Neural crest cell (in vitro differentiated cells): ENCODE measurements at regions not wholly inside any gene's neighbourhood (a gene's known extent, or its start where the extent isn't known, plus 50 kb on each side); places are given as distances from the start of the nearest gene placed in this dataset.

ENCODE experiments used
- DNase-seq: peaks from one replicate; pipeline ENCODE4 v3.0.0; 2021; ENCODE audit warnings: low read depth, mixed read lengths, low spot score
- H3K27ac Mint-ChIP-seq: one replicate; pipeline ENCODE4 v1.8.0; 2021; ENCODE audit warnings: mild to moderate bottlenecking, mixed read lengths; ENCODE audit not compliant: unreplicated experiment
- H3K27me3 Mint-ChIP-seq: 2 replicates; pipeline ENCODE4 v1.8.0; 2021; ENCODE audit warnings: low read depth, mild to moderate bottlenecking, mixed read lengths
- H3K36me3 Mint-ChIP-seq: 2 replicates; pipeline ENCODE4 v1.8.0; 2021; ENCODE audit warnings: low read depth, mild to moderate bottlenecking, mixed read lengths
- H3K4me1 Mint-ChIP-seq: 2 replicates; pipeline ENCODE4 v1.8.0; 2021; ENCODE audit warnings: mixed read lengths
- H3K4me3 Mint-ChIP-seq: one replicate; pipeline ENCODE4 v1.8.0; 2021; ENCODE audit warnings: mild to moderate bottlenecking, mixed read lengths
- H3K9me3 Mint-ChIP-seq: 2 replicates; pipeline ENCODE4 v1.8.0; 2021; ENCODE audit warnings: mixed read lengths
- TF ChIP-seq, protein P1 (sequence below): fragments of 200-600 bp; sonication (generic); conservative IDR thresholded peaks from 2 replicates; pipeline ENCODE4 v1.5.0; 2021; ENCODE audit warnings: antibody characterized with exemption, mild to moderate bottlenecking

DNA sequence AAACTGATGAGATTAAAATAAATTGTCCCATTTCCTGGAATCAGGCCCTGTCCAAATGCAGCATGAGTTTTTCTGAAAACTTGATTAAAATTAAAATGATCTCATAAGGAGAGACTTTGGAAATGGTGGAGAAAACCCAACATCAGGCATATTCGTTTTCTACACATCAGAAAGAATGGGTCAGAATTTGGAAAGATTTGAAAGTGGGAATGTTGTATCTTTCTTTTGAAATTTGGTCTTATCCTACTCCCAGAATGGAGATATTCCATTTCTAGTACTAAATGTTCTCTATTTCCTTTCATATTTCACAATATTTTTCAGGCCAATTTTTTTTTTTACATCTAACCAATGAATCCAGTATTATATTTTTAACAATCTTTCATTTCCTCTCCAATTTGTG lies 223.9 kb upstream of the RXFP2 start:
- Mint-ChIP-seq H3K9me3 (no peaks in the 10 kb centered on the region), H3K36me3 (no peaks in the 10 kb centered on the region), H3K4me3 (no peak overlapping the region), H3K27ac (no peak overlapping the region), H3K4me1 (no peaks in the 10 kb centered on the region), H3K27me3 (peaks cover 3% of the 10 kb centered on the region)
- TF ChIP-seq, protein P1, sequence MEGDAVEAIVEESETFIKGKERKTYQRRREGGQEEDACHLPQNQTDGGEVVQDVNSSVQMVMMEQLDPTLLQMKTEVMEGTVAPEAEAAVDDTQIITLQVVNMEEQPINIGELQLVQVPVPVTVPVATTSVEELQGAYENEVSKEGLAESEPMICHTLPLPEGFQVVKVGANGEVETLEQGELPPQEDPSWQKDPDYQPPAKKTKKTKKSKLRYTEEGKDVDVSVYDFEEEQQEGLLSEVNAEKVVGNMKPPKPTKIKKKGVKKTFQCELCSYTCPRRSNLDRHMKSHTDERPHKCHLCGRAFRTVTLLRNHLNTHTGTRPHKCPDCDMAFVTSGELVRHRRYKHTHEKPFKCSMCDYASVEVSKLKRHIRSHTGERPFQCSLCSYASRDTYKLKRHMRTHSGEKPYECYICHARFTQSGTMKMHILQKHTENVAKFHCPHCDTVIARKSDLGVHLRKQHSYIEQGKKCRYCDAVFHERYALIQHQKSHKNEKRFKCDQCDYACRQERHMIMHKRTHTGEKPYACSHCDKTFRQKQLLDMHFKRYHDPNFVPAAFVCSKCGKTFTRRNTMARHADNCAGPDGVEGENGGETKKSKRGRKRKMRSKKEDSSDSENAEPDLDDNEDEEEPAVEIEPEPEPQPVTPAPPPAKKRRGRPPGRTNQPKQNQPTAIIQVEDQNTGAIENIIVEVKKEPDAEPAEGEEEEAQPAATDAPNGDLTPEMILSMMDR, result no peak
- no peak for DNase-seq

DNA sequence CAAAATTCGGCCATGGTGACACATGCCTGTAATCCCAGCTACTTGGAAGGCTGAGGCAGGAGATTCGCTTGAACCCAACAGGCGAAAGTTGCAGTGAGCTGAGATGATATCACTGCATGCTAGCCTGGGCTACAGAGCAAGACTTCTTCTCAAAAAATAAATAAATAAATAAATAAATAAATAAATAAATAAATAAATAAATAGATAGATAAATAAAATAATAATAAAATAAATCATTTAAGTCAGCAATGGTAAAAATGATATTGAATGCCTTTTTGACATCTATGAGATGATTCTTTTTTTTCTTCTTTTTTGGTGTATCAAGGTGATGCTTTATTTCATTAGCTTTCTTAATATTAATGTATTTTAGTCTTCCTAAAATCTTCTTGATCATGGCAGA lies 221.7 kb upstream of the RXFP2 start:
- H3K4me3 Mint-ChIP-seq, result no peak overlapping the region
- no peaks in the 10 kb centered on the region for H3K36me3 Mint-ChIP-seq
- H3K27ac Mint-ChIP-seq, result no peak overlapping the region
- peaks cover 3% of the 10 kb centered on the region for H3K27me3 Mint-ChIP-seq
- H3K4me1 Mint-ChIP-seq, result no peaks in the 10 kb centered on the region
- TF ChIP-seq, protein P1, result no peak
- DNase-seq, result no peak
- no peaks in the 10 kb centered on the region for H3K9me3 Mint-ChIP-seq

DNA sequence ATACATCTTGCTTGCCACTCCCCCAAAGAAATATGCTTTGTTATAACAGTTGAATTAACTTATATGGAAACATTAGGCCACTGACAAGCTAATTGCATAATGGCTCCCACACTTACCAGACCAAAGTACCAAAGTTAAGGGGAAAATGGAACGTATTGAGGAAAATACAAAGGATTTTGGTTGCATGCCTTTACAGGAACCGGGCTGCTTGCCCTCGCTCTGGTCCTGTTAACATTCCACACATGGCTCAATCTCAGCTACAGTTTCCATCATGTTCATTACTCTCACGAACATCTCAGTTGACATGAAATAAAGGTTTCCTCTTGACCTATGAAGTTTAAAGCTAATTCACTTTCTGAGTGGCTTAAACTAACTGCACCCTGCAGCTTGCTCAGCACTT lies 220.7 kb upstream of the RXFP2 start:
- Mint-ChIP-seq H3K9me3 (no peaks in the 10 kb centered on the region), H3K27me3 (no peaks in the 10 kb centered on the region), H3K4me3 (no peak overlapping the region), H3K36me3 (no peaks in the 10 kb centered on the region), H3K4me1 (no peaks in the 10 kb centered on the region), H3K27ac (no peak overlapping the region)
- no peak for DNase-seq
- TF ChIP-seq, protein P1, result no peak

DNA sequence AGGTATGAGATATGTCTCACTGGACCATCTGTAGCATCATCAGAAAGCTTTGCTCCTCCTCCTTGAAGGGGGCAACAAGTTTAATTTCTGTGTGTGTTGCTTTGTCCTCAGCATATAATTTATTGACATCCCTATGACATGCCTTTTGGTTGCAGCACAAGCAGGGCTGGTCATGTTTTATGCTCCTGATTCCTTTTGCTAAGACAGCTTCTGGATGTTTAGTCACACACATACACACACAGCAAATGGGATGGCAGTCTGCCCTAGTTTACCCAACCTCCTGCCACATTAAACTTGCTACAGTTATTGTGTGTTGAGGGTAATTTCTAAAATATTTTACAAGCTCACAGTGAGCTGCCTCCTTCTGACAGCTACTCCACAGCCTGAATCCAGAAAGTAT lies 217.9 kb upstream of the RXFP2 start:
- Mint-ChIP-seq H3K36me3 (peaks cover 2% of the 10 kb centered on the region), H3K27ac (no peak overlapping the region), H3K4me1 (no peaks in the 10 kb centered on the region), H3K9me3 (peaks cover 3% of the 10 kb centered on the region), H3K4me3 (no peak overlapping the region), H3K27me3 (no peaks in the 10 kb centered on the region)
- TF ChIP-seq, protein P1, result no peak
- DNase-seq, result no peak

DNA sequence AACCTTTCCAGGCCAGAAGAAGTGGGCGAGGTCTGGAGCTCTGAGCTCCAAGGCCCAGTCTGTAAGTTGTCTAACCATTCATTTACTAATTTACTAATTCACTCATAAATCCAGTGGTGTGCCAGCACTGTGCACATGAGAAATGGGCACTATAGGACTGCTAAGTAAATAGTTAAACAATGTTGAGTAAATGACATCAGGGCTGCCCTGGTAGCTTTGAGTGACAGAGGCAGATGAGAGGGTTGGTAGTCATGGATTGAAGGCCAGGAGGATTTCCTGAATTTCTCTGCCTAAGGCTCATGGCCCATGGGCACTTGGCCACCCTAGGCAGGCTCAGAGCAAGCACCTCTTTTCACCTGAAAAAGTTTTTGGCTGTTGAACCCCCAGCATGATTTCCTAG lies 216.9 kb upstream of the RXFP2 start:
- Mint-ChIP-seq H3K36me3 (peaks cover 2% of the 10 kb centered on the region), H3K4me3 (no peak overlapping the region), H3K27me3 (no peaks in the 10 kb centered on the region), H3K9me3 (peaks cover 3% of the 10 kb centered on the region), H3K4me1 (no peaks in the 10 kb centered on the region), H3K27ac (no peak overlapping the region)
- DNase-seq, result no peak
- TF ChIP-seq, protein P1, result no peak

DNA sequence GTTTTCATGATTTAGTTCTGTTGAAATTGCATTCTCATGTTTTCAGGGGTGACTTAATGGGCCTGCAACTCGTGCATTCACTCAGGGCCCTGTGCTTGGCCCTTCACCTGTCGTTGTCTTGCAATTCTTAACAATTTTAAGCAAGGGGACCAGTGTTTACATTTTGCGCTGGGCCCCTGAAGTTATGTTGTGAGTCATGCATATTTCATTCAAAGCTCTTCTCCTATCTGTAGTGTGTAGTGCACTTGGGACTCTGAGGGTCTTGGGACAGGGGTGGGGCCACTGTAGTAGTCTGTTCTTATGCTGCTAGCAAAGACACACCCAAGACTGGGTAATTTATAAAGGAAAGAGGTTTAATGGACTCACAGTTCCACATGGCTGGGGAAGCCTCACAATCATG lies 211.2 kb upstream of the RXFP2 start:
- no peak overlapping the region for H3K4me3 Mint-ChIP-seq
- TF ChIP-seq, protein P1, result no peak
- H3K27ac Mint-ChIP-seq, result no peak overlapping the region

More for the DNA sequence above, 211.2 kb upstream of the RXFP2 start:
- no peaks in the 10 kb centered on the region for H3K27me3 Mint-ChIP-seq
- peaks cover 2% of the 10 kb centered on the region for H3K36me3 Mint-ChIP-seq
- H3K9me3 Mint-ChIP-seq, result peaks cover 6% of the 10 kb centered on the region
- DNase-seq, result no peak
- no peaks in the 10 kb centered on the region for H3K4me1 Mint-ChIP-seq
